ENCODE measurements at regions not wholly inside any gene's neighbourhood (a gene's known extent, or its start where the extent isn't known, plus 50 kb on each side); places are given as distances from the start of the nearest gene placed in this dataset.

- no peaks in the 10 kb centered on the region for H3F3A ChIP-seq (ENCODE audit: insufficient read depth, low read length, poor library complexity, severe bottlenecking)
- H3K9me3 ChIP-seq (ENCODE audit: low read length) = no peaks in the 10 kb centered on the region
- no peaks in the 10 kb centered on the region for H4K20me1 ChIP-seq (ENCODE audit: insufficient read depth)
- H3K36me3 ChIP-seq (ENCODE audit: insufficient read depth, low read length) = no peaks in the 10 kb centered on the region
- no peaks in the 10 kb centered on the region for H3K27me3 ChIP-seq (ENCODE audit: insufficient read depth, low read depth, low read length)
- no peak overlapping the region for H3K4me2 ChIP-seq (ENCODE audit: low read length)
- H3K27ac ChIP-seq (ENCODE audit: low read length) = peak overlapping the region; percentile 51
- no peaks in the 10 kb centered on the region for H3K79me2 ChIP-seq (replicated peaks; ENCODE audit: insufficient read depth, low read length)
- H3K9me2 ChIP-seq (ENCODE audit: insufficient read depth, low read length) = no peaks in the 10 kb centered on the region
- H2AFZ ChIP-seq (ENCODE audit: low read depth, low read length) = no peak overlapping the region
- peak; percentile 56 for TF ChIP-seq CTCF (IDR thresholded peaks at IDR 0.05; ENCODE audit: poor library complexity, severe bottlenecking)
- TF ChIP-seq TAF1 (IDR thresholded peaks at IDR 0.05; ENCODE audit: low read depth) = no peak
- peak; percentile 41 for TF ChIP-seq RAD21 (conservative IDR thresholded peaks at IDR 0.05)
- H3K9ac ChIP-seq (ENCODE audit: low read length) = no peak overlapping the region
- peak overlapping the region; percentile 54 for H3K4me3 ChIP-seq (ENCODE audit: low read length)
These were observed 148.8 kb upstream of the MID1 start for GRCh38 chrX:10769195-10769594.

GRCh38 chrX:10769696-10770619, 149.6 kb upstream of the MID1 start:
- H3K4me3 ChIP-seq (ENCODE audit: low read length) = peak overlapping the region; percentile 54
- H4K20me1 ChIP-seq (ENCODE audit: insufficient read depth) = no peaks in the 10 kb centered on the region
- no peaks in the 10 kb centered on the region for H3K9me2 ChIP-seq (ENCODE audit: insufficient read depth, low read length)
- H3K36me3 ChIP-seq (ENCODE audit: insufficient read depth, low read length) = no peaks in the 10 kb centered on the region
- peak overlapping the region; percentile 33 for H2AFZ ChIP-seq (ENCODE audit: low read depth, low read length)
- no peaks in the 10 kb centered on the region for H3K9me3 ChIP-seq (ENCODE audit: low read length)
- peak overlapping the region; percentile 51 for H3K27ac ChIP-seq (ENCODE audit: low read length)
- H3K79me2 ChIP-seq (replicated peaks; ENCODE audit: insufficient read depth, low read length) = no peaks in the 10 kb centered on the region
- H3F3A ChIP-seq (ENCODE audit: insufficient read depth, low read length, poor library complexity, severe bottlenecking) = no peaks in the 10 kb centered on the region
- H3K27me3 ChIP-seq (ENCODE audit: insufficient read depth, low read depth, low read length) = no peaks in the 10 kb centered on the region
- H3K4me2 ChIP-seq (ENCODE audit: low read length) = no peak overlapping the region
- TF ChIP-seq CTCF (IDR thresholded peaks at IDR 0.05; ENCODE audit: poor library complexity, severe bottlenecking) (no peak), EZH2 (IDR thresholded peaks at IDR 0.05; ENCODE audit: borderline replicate concordance, insufficient read depth, low read length, poor library complexity, severe bottlenecking) (no peak), TAF1 (IDR thresholded peaks at IDR 0.05; ENCODE audit: low read depth) (no peak), RAD21 (conservative IDR thresholded peaks at IDR 0.05) (no peak), REST (IDR thresholded peaks at IDR 0.05; ENCODE audit: borderline replicate concordance) (no peak), POLR2AphosphoS5 (IDR thresholded peaks at IDR 0.05) (no peak), SMC3 (conservative IDR thresholded peaks at IDR 0.05; ENCODE audit: poor library complexity) (no peak), EP300 (conservative IDR thresholded peaks at IDR 0.05; ENCODE audit: poor library complexity, severe bottlenecking) (no peak), MXI1 (conservative IDR thresholded peaks at IDR 0.05; ENCODE audit: poor library complexity, severe bottlenecking) (no peak)
- H3K9ac ChIP-seq (ENCODE audit: low read length) = no peak overlapping the region

Measured in neural cell (in vitro differentiated cells).